ENCODE measurements at regions not wholly inside any gene's neighbourhood (a gene's known extent, or its start where the extent isn't known, plus 50 kb on each side); places are given as distances from the start of the nearest gene placed in this dataset.

DNA sequence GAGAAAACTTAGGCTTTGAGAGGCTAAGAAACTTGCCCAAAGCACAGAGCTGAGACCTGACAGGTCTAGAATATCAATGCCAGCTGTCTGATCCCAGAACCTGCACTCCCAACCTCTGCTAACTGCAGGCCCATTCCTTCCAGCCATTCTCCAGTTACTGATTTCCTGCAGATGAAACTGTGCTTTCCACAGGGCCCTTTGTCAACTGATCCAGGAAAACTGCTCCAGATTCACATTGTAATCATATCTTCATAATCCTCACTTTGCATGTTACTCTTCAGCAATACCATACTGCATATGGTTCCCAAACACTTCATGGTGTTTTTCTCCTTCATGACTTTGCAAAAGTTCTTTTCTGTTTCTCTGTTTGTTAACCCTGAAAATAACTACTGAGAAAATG lies 100.6 kb downstream of the RAP2A start:
- TF ChIP-seq, protein P1, sequence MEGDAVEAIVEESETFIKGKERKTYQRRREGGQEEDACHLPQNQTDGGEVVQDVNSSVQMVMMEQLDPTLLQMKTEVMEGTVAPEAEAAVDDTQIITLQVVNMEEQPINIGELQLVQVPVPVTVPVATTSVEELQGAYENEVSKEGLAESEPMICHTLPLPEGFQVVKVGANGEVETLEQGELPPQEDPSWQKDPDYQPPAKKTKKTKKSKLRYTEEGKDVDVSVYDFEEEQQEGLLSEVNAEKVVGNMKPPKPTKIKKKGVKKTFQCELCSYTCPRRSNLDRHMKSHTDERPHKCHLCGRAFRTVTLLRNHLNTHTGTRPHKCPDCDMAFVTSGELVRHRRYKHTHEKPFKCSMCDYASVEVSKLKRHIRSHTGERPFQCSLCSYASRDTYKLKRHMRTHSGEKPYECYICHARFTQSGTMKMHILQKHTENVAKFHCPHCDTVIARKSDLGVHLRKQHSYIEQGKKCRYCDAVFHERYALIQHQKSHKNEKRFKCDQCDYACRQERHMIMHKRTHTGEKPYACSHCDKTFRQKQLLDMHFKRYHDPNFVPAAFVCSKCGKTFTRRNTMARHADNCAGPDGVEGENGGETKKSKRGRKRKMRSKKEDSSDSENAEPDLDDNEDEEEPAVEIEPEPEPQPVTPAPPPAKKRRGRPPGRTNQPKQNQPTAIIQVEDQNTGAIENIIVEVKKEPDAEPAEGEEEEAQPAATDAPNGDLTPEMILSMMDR (conservative IDR thresholded peaks at IDR 0.05; ENCODE audit: low read depth in 2 of 2) = no peak
- no peak for TF ChIP-seq POLR2AphosphoS5 (IDR thresholded peaks at IDR 0.05; ENCODE audit: low read depth)
- no peak for TF ChIP-seq EZH2phosphoT487 (IDR thresholded peaks at IDR 0.05; ENCODE audit: unreplicated experiment)
- no peak for TF ChIP-seq CREB1 (CRISPR knock-in tag; IDR thresholded peaks at IDR 0.05; ENCODE audit: low read depth)
- no peak for TF ChIP-seq EZH2 (IDR thresholded peaks at IDR 0.05; ENCODE audit: low read depth, unreplicated experiment)
- TF ChIP-seq, protein P2, sequence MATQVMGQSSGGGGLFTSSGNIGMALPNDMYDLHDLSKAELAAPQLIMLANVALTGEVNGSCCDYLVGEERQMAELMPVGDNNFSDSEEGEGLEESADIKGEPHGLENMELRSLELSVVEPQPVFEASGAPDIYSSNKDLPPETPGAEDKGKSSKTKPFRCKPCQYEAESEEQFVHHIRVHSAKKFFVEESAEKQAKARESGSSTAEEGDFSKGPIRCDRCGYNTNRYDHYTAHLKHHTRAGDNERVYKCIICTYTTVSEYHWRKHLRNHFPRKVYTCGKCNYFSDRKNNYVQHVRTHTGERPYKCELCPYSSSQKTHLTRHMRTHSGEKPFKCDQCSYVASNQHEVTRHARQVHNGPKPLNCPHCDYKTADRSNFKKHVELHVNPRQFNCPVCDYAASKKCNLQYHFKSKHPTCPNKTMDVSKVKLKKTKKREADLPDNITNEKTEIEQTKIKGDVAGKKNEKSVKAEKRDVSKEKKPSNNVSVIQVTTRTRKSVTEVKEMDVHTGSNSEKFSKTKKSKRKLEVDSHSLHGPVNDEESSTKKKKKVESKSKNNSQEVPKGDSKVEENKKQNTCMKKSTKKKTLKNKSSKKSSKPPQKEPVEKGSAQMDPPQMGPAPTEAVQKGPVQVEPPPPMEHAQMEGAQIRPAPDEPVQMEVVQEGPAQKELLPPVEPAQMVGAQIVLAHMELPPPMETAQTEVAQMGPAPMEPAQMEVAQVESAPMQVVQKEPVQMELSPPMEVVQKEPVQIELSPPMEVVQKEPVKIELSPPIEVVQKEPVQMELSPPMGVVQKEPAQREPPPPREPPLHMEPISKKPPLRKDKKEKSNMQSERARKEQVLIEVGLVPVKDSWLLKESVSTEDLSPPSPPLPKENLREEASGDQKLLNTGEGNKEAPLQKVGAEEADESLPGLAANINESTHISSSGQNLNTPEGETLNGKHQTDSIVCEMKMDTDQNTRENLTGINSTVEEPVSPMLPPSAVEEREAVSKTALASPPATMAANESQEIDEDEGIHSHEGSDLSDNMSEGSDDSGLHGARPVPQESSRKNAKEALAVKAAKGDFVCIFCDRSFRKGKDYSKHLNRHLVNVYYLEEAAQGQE (IDR thresholded peaks at IDR 0.05; ENCODE audit: unreplicated experiment) = no peak
